ENCODE measurements at regions not wholly inside any gene's neighbourhood (a gene's known extent, or its start where the extent isn't known, plus 50 kb on each side); places are given as distances from the start of the nearest gene placed in this dataset.

GRCh38 chr4:133618963-133619362 is 469.9 kb downstream of the PCDH10 start:
- Histone ChIP-seq H3K27ac (ENCODE audit: low read depth in 1 of 2, low read length in 2 of 2) (no peak overlapping the region), H3K9ac (ENCODE audit: low read depth in 1 of 2, low read length in 2 of 2) (no peak overlapping the region), H3K27me3 (ENCODE audit: control insufficient read depth in 4 of 4, insufficient read depth in 4 of 4, low read length in 3 of 4) (no peaks in the 10 kb centered on the region), H3K9me3 (ENCODE audit: control insufficient read depth in 4 of 4, low read length in 3 of 4) (no peaks in the 10 kb centered on the region), H3K4me1 (ENCODE audit: control insufficient read depth in 4 of 4, insufficient read depth in 4 of 4, low read length in 3 of 4) (no peaks in the 10 kb centered on the region), H3K4me3 (ENCODE audit: low read depth in 1 of 3, low read length in 3 of 3) (no peak overlapping the region), H3K36me3 (ENCODE audit: control insufficient read depth in 4 of 4, insufficient read depth in 3 of 4, low read depth in 1 of 4, low read length in 3 of 4) (no peaks in the 10 kb centered on the region)
- no peak for DNase-seq (ENCODE audit: low spot score)
- no peak for TF ChIP-seq RAD21 (IDR thresholded peaks at IDR 0.05)
- TF ChIP-seq HNF4A (conservative IDR thresholded peaks at IDR 0.05) = no peak
- no peak for TF ChIP-seq CTCF (IDR thresholded peaks at IDR 0.05; ENCODE audit: low read depth, low read length, missing input control)
- no peak for TF ChIP-seq FOXA1 (IDR thresholded peaks at IDR 0.05)
- no peak for TF ChIP-seq FOXA2 (IDR thresholded peaks at IDR 0.05)
- TF ChIP-seq ZBTB33 (IDR thresholded peaks at IDR 0.05) = no peak
- TF ChIP-seq ATF3 (IDR thresholded peaks at IDR 0.05) = no peak
- no peak for TF ChIP-seq RXRA (IDR thresholded peaks at IDR 0.05)
- no peak for TF ChIP-seq JUND (IDR thresholded peaks at IDR 0.05)
- no peak for TF ChIP-seq EGR1 (IDR thresholded peaks at IDR 0.05; ENCODE audit: low read depth in 2 of 2)
- no peak for TF ChIP-seq REST (IDR thresholded peaks at IDR 0.05)
- TF ChIP-seq NR2F2 (IDR thresholded peaks at IDR 0.05) = no peak
- TF ChIP-seq MAX (IDR thresholded peaks at IDR 0.05) = no peak
- no peak for TF ChIP-seq YY1 (IDR thresholded peaks at IDR 0.05)
- TF ChIP-seq TAF1 (conservative IDR thresholded peaks at IDR 0.05) = no peak
- no peak for TF ChIP-seq SP1 (IDR thresholded peaks at IDR 0.05)
- TF ChIP-seq GABPA (IDR thresholded peaks at IDR 0.05 in 1 of 2, conservative IDR thresholded peaks at IDR 0.05 in 1 of 2) = no peak
- 84% methylated on average over 1 of the region's 1 CpG for WGBS

- Histone ChIP-seq H3K4me1 (ENCODE audit: control insufficient read depth in 4 of 4, insufficient read depth in 4 of 4, low read length in 3 of 4) (no peaks in the 10 kb centered on the region), H3K36me3 (ENCODE audit: control insufficient read depth in 4 of 4, insufficient read depth in 3 of 4, low read depth in 1 of 4, low read length in 3 of 4) (no peaks in the 10 kb centered on the region), H3K9me3 (ENCODE audit: control insufficient read depth in 4 of 4, low read length in 3 of 4) (no peaks in the 10 kb centered on the region), H3K27ac (ENCODE audit: low read depth in 1 of 2, low read length in 2 of 2) (no peak overlapping the region), H3K27me3 (ENCODE audit: control insufficient read depth in 4 of 4, insufficient read depth in 4 of 4, low read length in 3 of 4) (no peaks in the 10 kb centered on the region), H3K9ac (ENCODE audit: low read depth in 1 of 2, low read length in 2 of 2) (no peak overlapping the region), H3K4me3 (ENCODE audit: low read depth in 1 of 3, low read length in 3 of 3) (no peak overlapping the region)
- DNase-seq (ENCODE audit: low spot score) = no peak
- WGBS = 69% methylated on average over 2 of the region's 2 CpGs
- TF ChIP-seq FOXA2 (IDR thresholded peaks at IDR 0.05) (no peak), FOXA1 (IDR thresholded peaks at IDR 0.05) (no peak), RAD21 (IDR thresholded peaks at IDR 0.05) (no peak), ATF3 (IDR thresholded peaks at IDR 0.05) (no peak), EGR1 (IDR thresholded peaks at IDR 0.05; ENCODE audit: low read depth in 2 of 2) (no peak), REST (IDR thresholded peaks at IDR 0.05) (no peak), HNF4A (conservative IDR thresholded peaks at IDR 0.05) (no peak), CTCF (IDR thresholded peaks at IDR 0.05; ENCODE audit: low read depth, low read length, missing input control) (no peak), JUND (IDR thresholded peaks at IDR 0.05) (no peak)
Measured at GRCh38 chr4:133600008-133600407, 450.9 kb downstream of the PCDH10 start.
